ENCODE measurements at regions not wholly inside any gene's neighbourhood (a gene's known extent, or its start where the extent isn't known, plus 50 kb on each side); places are given as distances from the start of the nearest gene placed in this dataset.
"Not testable (repeated sequence)": the region's sequence is repeated elsewhere in the genome, so short reads cannot be mapped to it uniquely, and the experiment has no call there.

DNA sequence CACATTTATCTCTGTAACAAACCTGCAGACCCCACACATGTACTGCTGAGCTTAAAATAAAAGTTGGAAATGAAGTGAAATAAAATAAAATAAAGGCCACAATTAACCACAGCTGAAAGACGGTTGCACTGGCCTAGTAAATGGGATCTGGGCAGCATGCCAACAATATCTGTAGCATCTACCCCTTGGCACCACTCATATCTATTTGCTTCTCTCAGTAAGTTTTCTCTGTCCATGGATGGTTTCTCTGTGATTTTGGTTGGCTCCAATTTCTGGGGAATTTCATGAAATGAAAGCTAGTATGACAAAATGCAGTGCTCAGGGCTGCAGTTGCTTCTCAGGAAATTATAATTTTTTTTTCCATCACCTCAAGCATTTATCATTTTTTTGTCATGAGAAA lies 172.0 kb upstream of the IL15 start:
- no peak for FAIRE-seq

DNA sequence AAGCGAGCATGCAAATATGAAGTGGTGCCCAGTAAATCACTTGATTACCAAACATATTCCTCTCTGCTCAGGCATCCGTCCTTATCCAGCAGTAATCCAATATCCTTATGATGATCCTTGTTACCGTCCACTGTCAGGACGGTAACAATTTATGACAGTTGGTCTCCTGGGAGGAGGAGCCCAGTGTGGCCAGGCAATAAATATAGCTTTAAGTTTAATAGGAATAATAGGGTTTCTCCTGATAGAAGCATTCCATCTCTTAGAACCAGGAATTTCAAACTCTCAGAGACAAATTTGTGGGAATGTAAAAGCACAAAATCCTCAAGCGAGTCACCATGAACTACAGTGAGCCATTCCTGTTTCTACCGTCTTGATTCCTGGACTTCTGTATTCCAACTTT lies 171.2 kb upstream of the IL15 start:
- no peak for FAIRE-seq

DNA sequence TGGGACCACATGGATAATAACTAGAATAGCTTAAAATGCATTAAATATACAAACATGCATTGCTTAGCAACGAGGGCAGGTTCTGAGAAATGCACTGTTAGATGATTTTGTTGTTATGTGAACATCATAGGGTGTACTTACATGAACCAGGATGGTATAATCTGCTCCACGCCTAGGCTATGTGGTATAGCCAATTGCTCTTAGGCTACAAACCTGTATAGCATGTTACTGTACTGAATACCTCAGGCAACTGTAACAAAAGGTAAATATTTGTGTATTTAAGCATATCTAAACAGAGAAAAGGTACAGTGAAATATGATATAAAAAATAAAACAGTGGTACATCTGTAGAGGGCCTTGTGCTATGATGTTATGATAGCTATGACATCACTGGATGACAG lies 169.2 kb upstream of the IL15 start:
- FAIRE-seq, result no peak

DNA sequence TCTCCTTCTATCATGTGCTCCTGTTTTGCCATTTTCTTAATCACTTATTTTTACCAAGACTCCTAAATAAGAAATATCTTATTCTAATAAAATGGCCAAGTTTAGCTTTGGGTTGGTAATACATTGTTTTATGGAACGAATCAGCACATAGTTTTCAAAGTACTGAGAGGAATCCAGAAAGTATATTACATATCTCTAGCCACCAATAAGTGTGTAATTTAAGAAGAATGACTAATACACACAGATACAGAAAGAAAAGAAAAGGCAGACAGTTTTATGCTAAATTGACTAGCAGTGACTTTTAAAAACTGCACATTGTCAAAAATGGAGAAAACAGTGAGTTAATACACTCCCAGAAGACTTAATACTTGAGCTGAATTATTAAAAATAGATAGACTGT lies 167.0 kb upstream of the IL15 start:
- no peak for FAIRE-seq

DNA sequence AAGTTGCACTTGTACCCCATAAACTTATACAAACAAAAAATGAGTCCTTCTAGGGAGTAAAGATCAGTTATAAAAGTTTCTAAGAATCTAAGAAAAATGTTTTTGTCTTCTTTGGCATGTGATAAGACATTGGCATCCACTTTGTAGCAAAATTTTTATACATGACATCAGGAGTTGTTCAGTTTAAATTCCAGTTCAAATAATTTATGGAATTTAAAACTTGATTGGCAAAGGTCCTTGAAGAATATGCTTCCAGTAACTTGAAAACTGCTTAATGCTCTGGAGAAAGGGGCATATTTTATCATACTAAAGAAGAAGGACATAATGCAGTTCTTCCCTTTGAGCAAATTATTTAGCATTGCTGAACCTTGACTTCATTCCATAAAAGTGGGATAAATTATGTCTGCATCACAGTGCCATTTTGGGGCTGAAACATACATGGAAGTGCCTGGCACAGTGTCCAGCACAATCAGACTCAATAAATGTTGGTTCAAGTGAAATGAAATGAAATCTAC lies 163.3 kb upstream of the IL15 start:
- no peak for FAIRE-seq

DNA sequence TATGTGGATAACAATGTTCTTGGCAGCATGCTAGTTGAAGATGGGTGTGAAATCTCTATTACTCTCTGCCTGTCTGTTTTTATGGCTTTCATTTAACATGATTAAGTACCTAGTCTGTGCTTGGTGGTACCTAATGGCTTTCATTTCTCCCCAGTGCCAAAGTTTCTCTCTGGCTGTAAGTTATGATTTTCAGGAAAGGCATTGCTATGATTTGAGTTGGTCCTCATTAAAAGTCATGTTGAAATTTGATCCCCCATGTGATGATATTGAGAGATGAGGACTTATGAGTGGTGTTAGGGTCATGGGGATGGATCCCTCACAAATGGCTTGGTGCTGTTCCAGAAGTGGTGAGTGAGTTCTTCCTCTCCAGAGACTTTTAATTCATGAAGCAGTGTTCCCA lies 162.4 kb upstream of the IL15 start:
- no peak for FAIRE-seq

DNA sequence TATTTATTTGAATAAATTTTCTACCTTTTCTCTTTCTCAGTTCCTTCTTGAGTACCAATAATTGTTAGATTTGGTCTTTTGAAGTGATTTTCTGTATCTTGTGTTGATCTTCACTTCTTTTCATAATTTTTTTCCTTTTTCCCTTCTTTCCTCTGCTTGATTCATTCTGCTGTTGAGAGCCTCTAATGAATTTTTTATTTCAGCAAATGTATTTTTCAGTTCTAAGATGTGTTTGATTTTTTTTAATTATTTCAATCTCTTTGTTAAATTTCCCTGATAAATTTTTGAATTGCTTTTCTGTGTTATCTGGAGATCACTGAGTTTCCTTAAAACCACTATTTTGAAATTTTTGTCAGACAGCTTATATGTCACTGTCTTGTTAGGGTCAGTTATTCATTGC lies 155.4 kb upstream of the IL15 start:
- no peak for FAIRE-seq

DNA sequence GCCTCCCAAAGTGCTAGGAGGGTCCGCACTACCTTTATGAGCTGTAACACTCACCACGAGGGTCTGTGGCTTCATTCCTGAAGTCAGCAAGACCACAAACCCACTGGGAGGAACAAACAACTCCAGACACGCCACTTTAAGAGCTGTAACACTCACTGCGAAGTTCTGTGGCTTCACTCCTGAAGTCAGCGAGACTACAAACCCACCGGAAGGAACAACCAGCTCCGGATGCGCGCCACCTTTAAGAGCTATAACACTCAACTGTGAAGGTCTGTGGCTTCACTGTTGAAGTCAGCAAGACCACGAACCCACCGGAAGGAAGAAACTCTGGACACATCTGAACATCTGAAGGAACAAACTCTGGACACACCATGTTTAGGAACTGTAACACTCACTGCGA lies 152.1 kb upstream of the IL15 start:
- not testable (repeated sequence) for FAIRE-seq

DNA sequence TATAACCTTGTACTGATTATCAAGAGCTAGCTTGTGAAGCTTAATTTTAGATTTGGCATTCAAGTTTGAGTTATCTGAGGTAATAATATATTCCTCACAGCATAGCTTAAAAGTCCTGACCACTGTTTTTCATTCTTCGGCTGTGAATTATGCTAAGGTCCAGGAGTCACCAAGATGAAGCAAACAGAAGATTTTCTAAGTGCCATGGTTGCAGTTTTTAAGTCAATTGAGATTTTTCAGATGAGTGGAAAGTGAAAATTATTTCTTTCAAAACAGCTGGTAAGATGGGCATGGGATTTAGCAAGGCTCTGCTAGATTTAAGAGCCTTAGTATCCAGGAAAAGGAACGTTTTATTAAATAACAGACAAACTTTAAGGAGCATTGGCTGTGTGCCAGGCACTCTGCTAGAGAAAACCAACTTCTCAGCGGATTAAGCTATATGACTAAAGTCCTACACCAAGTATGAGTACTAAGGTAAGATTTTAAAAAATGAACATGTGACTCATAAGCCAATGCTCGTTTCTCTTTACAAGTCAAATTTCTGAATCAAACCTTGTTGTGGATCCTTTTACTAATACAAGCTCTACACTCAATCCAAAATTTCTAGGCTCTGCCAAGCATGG lies 149.9 kb upstream of the IL15 start:
- no peak for FAIRE-seq

DNA sequence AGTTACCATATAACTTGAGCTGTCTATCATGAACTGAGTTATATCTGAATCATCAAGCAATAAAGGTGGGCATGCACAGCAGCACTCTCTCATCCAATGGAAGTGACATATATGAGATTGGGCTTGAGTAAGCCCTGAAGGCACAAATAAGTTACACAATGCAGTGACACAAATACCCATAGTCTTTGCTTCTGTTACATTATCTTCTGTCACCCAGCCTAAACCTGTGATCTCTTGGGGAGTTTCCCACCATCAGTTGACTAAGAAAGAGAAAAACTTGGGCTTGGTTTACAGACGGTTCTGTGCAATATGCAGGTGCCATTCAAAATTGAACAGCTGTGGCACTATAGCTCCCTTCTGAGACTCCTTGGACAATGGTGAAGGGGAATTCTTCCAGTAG lies 138.8 kb upstream of the IL15 start:
- no peak for FAIRE-seq

DNA sequence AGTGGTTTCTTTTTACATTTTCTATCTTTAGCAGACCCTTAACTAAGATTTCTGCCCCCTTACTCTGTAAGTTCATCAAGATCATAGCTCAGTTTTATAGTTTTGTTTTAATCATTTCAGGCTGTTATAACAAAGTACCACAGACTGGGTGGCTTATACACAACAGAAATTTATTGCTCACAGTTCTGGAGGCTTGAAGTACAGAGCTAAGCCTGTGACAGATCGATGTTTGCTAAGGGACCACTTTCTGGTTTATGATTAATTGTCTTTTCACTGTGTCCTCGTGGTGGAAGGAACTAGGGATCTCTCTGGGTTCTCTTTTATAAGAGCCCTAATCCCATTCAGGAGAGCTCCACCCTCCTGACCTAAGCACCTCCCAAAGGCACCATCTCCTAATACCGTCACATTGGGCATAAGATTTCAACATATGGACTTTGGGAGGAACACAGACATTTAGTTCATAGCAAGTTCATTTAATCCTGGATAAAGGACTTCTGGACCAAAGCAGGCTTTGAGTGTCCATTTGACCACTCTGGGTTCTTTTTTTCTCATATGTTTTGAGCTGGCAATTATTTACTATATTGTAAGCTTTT lies 137.0 kb upstream of the IL15 start:
- FAIRE-seq, result no peak

DNA sequence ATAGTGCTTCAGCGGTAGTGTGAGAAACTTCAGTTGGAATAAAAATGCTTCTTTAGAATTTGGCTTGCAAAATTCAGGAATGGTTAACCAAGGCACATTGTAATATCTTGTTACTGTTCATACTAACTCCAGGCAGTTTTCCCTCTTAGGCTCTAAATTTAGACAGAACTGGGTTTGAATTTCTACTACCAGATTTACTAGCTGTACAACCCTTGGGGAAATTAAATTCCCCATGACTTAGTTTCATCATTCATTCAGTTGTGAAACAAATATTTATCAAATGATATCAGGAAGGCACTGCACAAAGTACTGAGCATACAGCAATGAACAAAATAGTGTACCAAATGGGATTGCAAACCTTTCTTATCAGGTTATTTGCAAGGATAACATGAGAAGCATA lies 135.0 kb upstream of the IL15 start:
- no peak for FAIRE-seq

DNA sequence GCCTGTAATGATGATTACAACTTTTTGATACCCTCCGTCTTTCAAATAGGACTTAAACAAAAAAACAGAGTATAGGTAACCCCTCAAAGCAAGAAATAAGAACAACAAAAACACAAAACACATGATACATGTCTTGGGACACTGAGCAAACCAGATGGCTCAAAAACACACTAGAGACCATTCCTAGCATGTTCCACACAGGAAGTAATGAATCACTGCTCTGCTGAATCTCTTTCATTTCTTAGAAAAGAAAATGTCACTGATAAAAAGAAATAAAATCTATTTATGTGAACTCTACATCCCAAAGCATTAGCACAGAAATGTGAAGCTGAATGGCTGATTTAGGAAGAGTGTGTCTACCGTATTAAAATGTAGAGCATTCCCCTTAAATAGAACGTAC lies 134.5 kb upstream of the IL15 start:
- FAIRE-seq, result no peak

DNA sequence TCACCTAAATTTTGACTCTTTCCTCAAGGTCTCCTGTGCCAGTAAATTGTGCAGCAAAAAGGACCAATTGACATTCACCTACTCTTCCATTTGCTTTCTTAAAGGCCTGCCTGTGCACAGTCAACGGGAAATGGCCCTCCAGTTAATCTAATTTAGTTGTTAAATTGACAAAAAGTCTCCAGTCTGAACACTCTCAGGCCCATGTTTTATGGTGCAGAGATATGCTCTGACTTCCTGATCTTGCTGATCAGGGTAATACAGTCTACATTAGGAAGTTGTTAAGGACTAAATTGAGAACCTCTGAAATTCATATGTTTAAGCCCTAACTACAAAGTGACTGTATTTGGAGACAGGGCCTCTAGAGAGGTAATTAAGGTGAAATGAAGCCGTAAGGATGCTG lies 133.6 kb upstream of the IL15 start:
- FAIRE-seq, result no peak

DNA sequence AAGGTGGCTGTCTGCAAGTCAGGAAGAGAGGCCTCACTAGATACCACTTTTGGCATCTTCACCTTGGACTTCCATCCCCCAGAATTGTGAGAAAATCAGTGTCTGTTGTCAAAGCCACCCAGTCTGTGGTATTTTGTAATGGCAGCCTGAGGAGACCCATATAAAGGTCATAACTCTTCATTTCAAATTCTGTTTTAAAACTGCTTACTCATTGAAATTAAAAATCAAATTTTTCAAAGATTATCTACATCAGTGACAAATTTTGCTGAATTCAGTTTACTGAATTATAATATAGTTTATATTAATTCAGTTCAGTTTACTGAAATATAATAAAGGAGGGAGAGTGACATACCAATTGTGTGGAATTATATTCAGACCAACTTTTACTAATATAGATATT lies 133.1 kb upstream of the IL15 start:
- no peak for FAIRE-seq

DNA sequence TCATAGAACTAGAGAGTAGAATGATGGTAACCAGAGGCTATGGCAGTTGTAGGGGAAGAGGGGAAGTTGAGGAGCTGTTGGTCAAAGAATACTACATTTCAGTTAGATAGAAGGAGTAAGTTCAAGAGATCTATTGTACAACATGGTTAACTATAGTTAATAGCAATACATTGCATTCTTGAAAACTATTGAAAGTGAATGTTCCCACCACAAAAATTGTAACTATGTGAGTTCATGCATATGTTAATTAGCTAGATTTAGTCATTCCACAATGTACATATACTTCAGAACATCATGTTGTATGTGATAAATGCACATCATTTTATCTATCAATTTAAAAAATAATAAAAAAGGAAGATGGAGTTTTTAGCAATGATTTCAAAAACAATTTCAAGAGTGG lies 125.3 kb upstream of the IL15 start:
- FAIRE-seq, result no peak

DNA sequence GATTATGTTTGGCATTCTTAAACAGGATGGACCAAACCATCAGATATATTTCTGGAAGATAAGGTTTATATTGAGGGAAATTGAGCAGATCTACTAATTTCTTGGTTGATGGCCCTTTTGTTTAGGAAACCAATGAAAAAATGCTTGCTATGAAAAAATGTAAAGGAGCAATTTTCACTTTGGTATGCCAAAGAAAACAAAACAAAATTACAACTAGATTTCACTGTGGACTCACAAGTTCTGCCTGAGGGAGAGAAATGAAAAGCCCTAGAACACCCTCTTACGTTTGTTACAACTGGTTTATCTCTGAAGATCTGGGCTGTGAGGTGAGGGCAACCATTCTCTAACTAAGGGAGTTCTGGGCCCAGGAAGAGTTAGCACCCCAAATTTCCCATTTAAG lies 122.5 kb upstream of the IL15 start:
- FAIRE-seq, result no peak

DNA sequence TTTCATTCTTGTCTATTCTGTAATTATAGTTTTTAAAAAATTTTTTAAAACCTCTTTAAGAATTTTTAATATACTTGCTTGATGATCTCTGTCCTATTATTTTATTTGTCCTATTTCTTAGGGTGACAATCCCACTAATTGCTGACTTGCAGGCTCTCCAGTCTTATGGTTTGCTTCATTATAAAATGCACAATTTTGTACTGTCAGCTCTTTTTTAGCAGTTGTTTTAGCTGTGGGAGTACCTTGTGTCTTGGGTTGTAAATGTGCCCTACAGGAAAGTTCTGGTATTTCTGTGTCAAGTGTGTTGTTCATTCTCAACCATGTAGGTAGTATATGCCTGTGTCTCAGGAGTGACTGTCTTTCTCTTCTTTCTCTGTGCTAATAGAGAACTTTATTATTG lies 118.2 kb upstream of the IL15 start:
- FAIRE-seq, result no peak

DNA sequence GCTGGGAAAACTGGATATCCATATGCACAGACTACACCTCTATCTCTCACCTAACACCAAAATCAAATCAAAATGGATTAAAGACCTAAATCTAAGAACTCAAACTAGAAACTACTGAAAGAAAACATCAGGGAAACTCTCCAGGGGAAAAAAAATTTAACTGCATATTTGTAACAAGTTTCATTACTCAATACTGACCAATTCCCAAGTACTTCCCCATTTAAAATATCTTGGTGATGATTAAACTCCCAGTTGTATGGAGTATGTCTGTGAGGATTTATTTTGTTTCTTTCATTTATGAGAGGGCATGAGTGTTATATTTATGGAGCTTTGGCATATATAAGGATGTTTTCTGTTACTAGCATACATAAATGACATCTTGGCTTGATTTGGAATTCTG lies 112.3 kb upstream of the IL15 start:
- FAIRE-seq, result no peak

DNA sequence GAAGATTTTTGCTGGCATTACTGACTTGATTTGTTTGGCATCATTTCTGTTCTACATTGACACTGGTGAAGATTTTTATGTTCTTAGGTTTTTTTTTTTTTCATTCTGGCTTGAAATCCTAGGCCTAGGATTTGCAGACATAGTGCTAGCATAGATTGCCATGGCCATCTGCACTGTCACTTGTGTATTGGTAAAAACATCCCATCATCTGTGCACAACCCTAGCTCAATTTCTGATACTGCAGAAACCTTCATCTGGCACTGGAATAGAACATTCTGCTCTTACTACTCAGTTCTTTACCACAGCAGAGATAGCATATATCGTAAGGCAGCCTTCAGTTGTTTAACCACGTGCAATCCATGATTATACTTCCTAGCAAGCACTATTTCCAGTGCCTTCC lies 111.5 kb upstream of the IL15 start:
- FAIRE-seq, result no peak

DNA sequence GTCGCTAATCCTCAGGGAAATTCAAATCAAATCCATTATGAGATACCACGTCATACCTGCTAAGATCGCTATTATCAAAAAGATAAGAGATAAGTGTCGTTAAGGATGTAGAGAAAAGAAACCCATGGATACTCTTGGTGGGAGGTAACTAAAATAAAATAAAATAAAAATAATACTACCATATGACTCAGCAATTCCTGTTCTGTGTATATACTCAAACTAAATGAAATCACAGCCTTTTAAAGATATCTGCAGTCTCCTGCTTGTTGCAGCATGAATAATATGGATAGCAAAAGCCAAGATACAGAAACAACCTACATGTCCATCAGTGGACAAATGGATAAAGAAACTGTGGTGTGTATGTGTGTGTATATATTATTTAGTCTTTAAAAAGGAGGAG lies 105.8 kb upstream of the IL15 start:
- FAIRE-seq, result no peak

DNA sequence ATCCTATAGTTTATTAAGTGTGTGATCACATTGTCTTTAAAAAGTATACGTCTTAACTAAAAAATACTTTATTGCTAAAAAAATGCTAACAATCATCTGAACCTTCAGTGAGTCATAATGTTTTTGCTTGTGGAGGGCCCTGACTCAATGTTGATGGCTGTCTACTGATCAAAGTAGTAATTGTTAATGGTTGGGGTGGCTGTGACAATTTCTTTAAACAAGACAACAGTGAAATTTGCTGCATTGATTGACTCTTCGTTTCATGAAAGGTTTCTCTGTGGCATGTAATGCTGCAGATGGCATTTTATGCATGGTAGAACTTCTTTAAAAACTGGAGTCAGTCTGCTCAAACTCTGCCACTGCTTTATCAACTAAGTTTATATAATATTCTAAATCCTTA lies 101.4 kb upstream of the IL15 start:
- no peak for FAIRE-seq

DNA sequence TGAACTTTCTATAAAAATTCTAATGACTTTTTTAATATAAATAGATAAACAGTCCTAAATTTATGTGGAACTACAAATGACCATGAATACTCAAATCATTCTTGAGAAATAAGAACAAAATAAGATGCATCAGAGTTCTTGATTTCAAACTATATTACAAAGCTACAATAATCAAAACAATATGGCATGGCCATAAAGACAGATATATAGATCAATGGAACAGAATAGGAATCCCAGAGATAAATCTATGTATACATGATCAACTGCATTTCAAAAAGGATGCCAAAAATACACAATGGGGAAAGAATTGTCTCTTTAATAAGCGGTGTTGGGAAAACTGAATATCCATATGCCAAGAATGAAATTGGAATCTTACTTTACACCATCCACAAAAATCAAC lies 98.4 kb upstream of the IL15 start:
- FAIRE-seq, result no peak

DNA sequence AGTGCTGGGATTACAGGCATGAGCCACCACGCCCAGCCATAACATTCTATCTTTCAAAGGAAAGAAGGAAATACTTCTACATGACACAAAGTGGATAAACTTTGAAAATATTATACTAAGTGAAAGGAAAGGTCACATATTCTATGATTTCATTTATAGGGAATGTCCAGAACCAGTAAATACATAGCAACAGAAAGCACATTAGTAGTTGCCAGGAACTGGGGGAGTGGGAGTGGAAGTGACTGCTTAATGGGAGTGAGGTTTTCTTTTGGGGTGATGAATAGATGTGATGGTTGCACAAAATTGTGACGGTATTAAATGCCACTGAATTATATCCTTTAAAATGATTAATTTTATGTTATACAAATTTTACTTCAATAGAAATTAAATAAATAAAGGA lies 95.7 kb upstream of the IL15 start:
- FAIRE-seq, result no peak

DNA sequence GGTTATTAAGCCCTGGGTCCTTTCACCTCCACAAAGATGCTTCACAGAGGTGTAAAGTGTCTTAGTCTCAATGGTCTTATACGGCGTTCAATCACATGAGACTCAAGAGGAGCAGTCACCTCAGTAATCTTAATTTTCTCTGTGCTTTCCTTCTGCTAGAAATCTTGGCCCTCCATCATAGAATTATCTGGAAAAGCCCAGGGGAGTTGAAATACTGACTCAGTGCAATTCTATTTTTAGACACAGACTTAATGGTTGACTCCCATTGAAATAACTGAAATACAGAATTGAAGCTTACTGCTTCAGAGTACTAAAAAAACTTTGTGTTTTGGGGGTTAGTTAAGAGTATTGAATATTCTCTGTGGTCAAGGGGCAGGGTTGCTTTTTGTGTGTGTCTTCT lies 94.5 kb upstream of the IL15 start:
- no peak for FAIRE-seq

Data from islet of Langerhans (tissue), 1 donor.